Neuronal stem cell (in vitro differentiated cells): ENCODE measurements at regions not wholly inside any gene's neighbourhood (a gene's known extent, or its start where the extent isn't known, plus 50 kb on each side); places are given as distances from the start of the nearest gene placed in this dataset.

Source experiments
- DNase-seq: peaks from one replicate; pipeline ENCODE4 v3.0.0-alpha.2; 2013; ENCODE audit warnings: low spot score
- H2AFZ ChIP-seq: one replicate; pipeline ENCODE4 v1.6.1; 2013; ENCODE audit warnings: mild to moderate bottlenecking, low read length, inconsistent platforms
- H2AK5ac ChIP-seq: 2 replicates; pipeline ENCODE4 v1.6.1; 2013; ENCODE audit warnings: low read depth, mild to moderate bottlenecking, inconsistent platforms, low read length, moderate library complexity, mixed read lengths
- H2BK120ac ChIP-seq: 2 replicates; pipeline ENCODE4 v1.6.1; 2013; ENCODE audit warnings: low read depth, mild to moderate bottlenecking, inconsistent platforms, low read length, moderate library complexity, mixed read lengths
- H2BK12ac ChIP-seq: one replicate; pipeline ENCODE4 v1.6.1; 2013; ENCODE audit warnings: low read length, inconsistent platforms
- H2BK15ac ChIP-seq: 2 replicates; pipeline ENCODE4 v1.6.1; 2013; ENCODE audit warnings: mild to moderate bottlenecking, low read length, inconsistent platforms, mixed read lengths
- H2BK5ac ChIP-seq: one replicate; pipeline ENCODE4 v1.6.1; 2013; ENCODE audit warnings: inconsistent platforms, mild to moderate bottlenecking, low read length, moderate library complexity
- H3K14ac ChIP-seq: one replicate; pipeline ENCODE4 v1.6.1; 2013; ENCODE audit warnings: low read length, inconsistent platforms
- H3K18ac ChIP-seq: 2 replicates; pipeline ENCODE4 v1.6.1; 2013; ENCODE audit warnings: low read length, inconsistent platforms
- H3K23ac ChIP-seq: 2 replicates; pipeline ENCODE4 v1.6.1; 2013; ENCODE audit warnings: low read depth, mild to moderate bottlenecking, mixed read lengths, low read length, inconsistent platforms; ENCODE audit not compliant: poor library complexity
- H3K27ac ChIP-seq: replicated peaks from 3 replicates; pipeline ENCODE4 v1.5.1; 2013; ENCODE audit warnings: low read length, inconsistent platforms
- H3K27me3 ChIP-seq, 3 experiments: 2 replicates each; pipeline ENCODE4 v1.6.1; 2013; ENCODE audit warnings: low read length in 3 of 3, mild to moderate bottlenecking in 2 of 3, inconsistent platforms in 1 of 3, low read depth in 1 of 3, mixed read lengths in 1 of 3, moderate library complexity in 1 of 3; ENCODE audit not compliant: control insufficient read depth in 3 of 3, insufficient read depth in 3 of 3
- H3K36me3 ChIP-seq, 2 donors: replicated peaks in 1 of 2; 2 replicates each; pipeline ENCODE4 v1.6.1; 2013; ENCODE audit warnings: low read length in 2 of 2; ENCODE audit not compliant: control insufficient read depth in 2 of 2, insufficient read depth in 2 of 2
- H3K4ac ChIP-seq: 2 replicates; pipeline ENCODE4 v1.6.1; 2013; ENCODE audit warnings: inconsistent platforms, mild to moderate bottlenecking, low read length, moderate library complexity
- H3K4me1 ChIP-seq, 2 donors: 1 replicate in 1 of 2; 2 replicates in 1 of 2; pipeline ENCODE4 v1.6.1; 2013; ENCODE audit warnings: low read length in 2 of 2, low read depth in 1 of 2; ENCODE audit not compliant: control insufficient read depth in 2 of 2, insufficient read depth in 1 of 2
- H3K4me2 ChIP-seq: one replicate; pipeline ENCODE4 v1.6.1; 2013; ENCODE audit warnings: mild to moderate bottlenecking, low read length, inconsistent platforms; ENCODE audit not compliant: insufficient read depth, poor library complexity, severe bottlenecking
- H3K4me3 ChIP-seq, 2 donors: 2 replicates each; pipeline ENCODE4 v1.5.1; 2013; ENCODE audit warnings: low read length in 2 of 2, mild to moderate bottlenecking in 2 of 2, inconsistent platforms in 1 of 2, moderate library complexity in 1 of 2
- H3K79me1 ChIP-seq: one replicate; pipeline ENCODE4 v1.6.1; 2013; ENCODE audit warnings: low read depth, mild to moderate bottlenecking, inconsistent platforms, low read length, moderate library complexity
- H3K9ac ChIP-seq: one replicate; pipeline ENCODE4 v1.6.1; 2013; ENCODE audit warnings: mild to moderate bottlenecking, low read depth, low read length, inconsistent platforms; ENCODE audit not compliant: poor library complexity
- H3K9me3 ChIP-seq, 2 donors: replicated peaks in 1 of 2; 2 replicates each; pipeline versions ENCODE3 to v1.6.1; 2013; ENCODE audit warnings: low read length in 2 of 2, mild to moderate bottlenecking in 2 of 2, inconsistent platforms in 1 of 2, low read depth in 1 of 2, mixed read lengths in 1 of 2, moderate library complexity in 1 of 2; ENCODE audit not compliant: control insufficient read depth in 2 of 2, insufficient read depth in 1 of 2
- H4K8ac ChIP-seq: one replicate; pipeline ENCODE4 v1.6.1; 2013; ENCODE audit warnings: low read depth, mild to moderate bottlenecking, inconsistent platforms, low read length, moderate library complexity
- H4K91ac ChIP-seq: one replicate; pipeline ENCODE4 v1.6.1; 2013; ENCODE audit warnings: low read length, low read depth, mild to moderate bottlenecking, inconsistent platforms; ENCODE audit not compliant: poor library complexity
- WGBS, 2 donors: extraction: QIAGEN DNeasy Blood & Tissue Kit; methylation state at CpG; one replicate each; pipeline ENCODE4 v1.1.7; 2013; ENCODE audit warnings: missing lambda C conversion rate in 2 of 2, mixed read lengths in 1 of 2; ENCODE audit not compliant: insufficient read length in 2 of 2, insufficient replicate concordance in 1 of 2; ENCODE audit errors: extremely low coverage in 2 of 2; 5-methylcytosine and 5-hydroxymethylcytosine counted together

- WGBS, 2 donors: no CpG with 5 or more reads among the region's 6 CpGs
- H3K36me3 ChIP-seq: no peaks in the 10 kb centered on the region
- H3K9ac ChIP-seq: no peak overlapping the region
- no peak overlapping the region for H3K4ac ChIP-seq
- H3K4me3 ChIP-seq: no peak overlapping the region
- no peak overlapping the region for H3K4me2 ChIP-seq
- no peak overlapping the region for H3K18ac ChIP-seq
- no peak overlapping the region for H3K27ac ChIP-seq
- no peak overlapping the region for H4K8ac ChIP-seq
- no peak for DNase-seq
- H2BK120ac ChIP-seq: no peak overlapping the region
- no peaks in the 10 kb centered on the region for H3K27me3 ChIP-seq
- H3K14ac ChIP-seq: no peak overlapping the region
- no peak overlapping the region for H2AFZ ChIP-seq
- H3K79me1 ChIP-seq: no peaks in the 10 kb centered on the region
- no peaks in the 10 kb centered on the region for H3K4me1 ChIP-seq
- H2AK5ac ChIP-seq: no peak overlapping the region
- no peak overlapping the region for H2BK15ac ChIP-seq
- H3K9me3 ChIP-seq: no peaks in the 10 kb centered on the region
- no peak overlapping the region for H4K91ac ChIP-seq
- no peak overlapping the region for H2BK12ac ChIP-seq
- H2BK5ac ChIP-seq: no peak overlapping the region
- no peak overlapping the region for H3K23ac ChIP-seq
These were observed 93.2 kb upstream of the ADAMTS16 start for GRCh38 chr5:5046680-5047502.

GRCh38 chr5:5050801-5051200 lies 89.3 kb upstream of the ADAMTS16 start:
- Histone ChIP-seq H2BK15ac (no peak overlapping the region), H3K4me2 (no peak overlapping the region), H2AK5ac (no peak overlapping the region), H3K9ac (no peak overlapping the region), H3K14ac (no peak overlapping the region), H2BK5ac (no peak overlapping the region), H3K79me1 (no peaks in the 10 kb centered on the region), H2BK120ac (no peak overlapping the region), H3K4me1 (no peaks in the 10 kb centered on the region), H4K8ac (no peak overlapping the region), H2BK12ac (no peak overlapping the region), H3K27ac (no peak overlapping the region), H3K4me3 (no peak overlapping the region), H3K18ac (no peak overlapping the region), H3K9me3 (no peaks in the 10 kb centered on the region), H3K27me3 (no peaks in the 10 kb centered on the region), H3K36me3 (no peaks in the 10 kb centered on the region), H3K23ac (no peak overlapping the region), H3K4ac (no peak overlapping the region), H4K91ac (no peak overlapping the region), H2AFZ (no peak overlapping the region)
- no peak for DNase-seq
- WGBS, 2 donors: no CpG with 5 or more reads among the region's 3 CpGs

GRCh38 chr5:5055712-5056111 lies 84.4 kb upstream of the ADAMTS16 start:
- Histone ChIP-seq H3K4me3 (no peak overlapping the region), H2BK120ac (no peak overlapping the region), H3K27me3 (no peaks in the 10 kb centered on the region), H3K4me2 (no peak overlapping the region), H2BK12ac (no peak overlapping the region), H2BK5ac (no peak overlapping the region), H3K23ac (no peak overlapping the region), H2AFZ (no peak overlapping the region), H3K9me3 (no peaks in the 10 kb centered on the region), H3K4ac (no peak overlapping the region), H2BK15ac (no peak overlapping the region), H3K27ac (no peak overlapping the region), H4K91ac (no peak overlapping the region), H3K9ac (no peak overlapping the region), H3K14ac (no peak overlapping the region), H4K8ac (no peak overlapping the region), H2AK5ac (no peak overlapping the region), H3K36me3 (no peaks in the 10 kb centered on the region), H3K4me1 (no peaks in the 10 kb centered on the region), H3K18ac (no peak overlapping the region), H3K79me1 (no peaks in the 10 kb centered on the region)
- WGBS, 2 donors: no CpG with 5 or more reads among the region's 1 CpG
- no peak for DNase-seq

DNA sequence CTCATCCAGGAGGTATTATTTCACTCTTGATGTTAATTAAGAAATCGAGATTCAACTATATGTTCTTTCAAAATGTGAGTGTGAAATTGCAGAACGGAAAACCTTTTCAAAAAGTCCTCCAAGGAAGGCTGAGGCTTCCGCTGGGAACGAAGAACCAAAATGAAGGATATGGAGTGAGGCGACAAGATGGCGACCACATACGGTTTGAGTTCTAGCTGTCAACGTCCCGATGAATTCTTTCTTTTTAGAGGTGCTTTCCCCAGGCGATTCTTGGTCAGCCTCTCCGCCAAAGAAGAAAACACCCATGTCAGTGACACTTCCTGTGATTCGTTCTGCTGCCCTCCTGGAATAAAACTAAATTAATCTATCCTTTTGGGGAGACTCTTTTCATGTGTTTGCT lies 78.3 kb upstream of the ADAMTS16 start:
- no peaks in the 10 kb centered on the region for H3K27me3 ChIP-seq
- no peak overlapping the region for H2BK12ac ChIP-seq
- no peak overlapping the region for H2AFZ ChIP-seq
- H3K23ac ChIP-seq: no peak overlapping the region
- H3K4ac ChIP-seq: no peak overlapping the region
- H2BK5ac ChIP-seq: no peak overlapping the region
- no peak overlapping the region for H4K8ac ChIP-seq
- H4K91ac ChIP-seq: no peak overlapping the region
- H3K36me3 ChIP-seq: no peaks in the 10 kb centered on the region
- no peak for DNase-seq
- H2AK5ac ChIP-seq: no peak overlapping the region
- no peaks in the 10 kb centered on the region for H3K79me1 ChIP-seq
- no peak overlapping the region for H3K14ac ChIP-seq
- no peak overlapping the region for H2BK120ac ChIP-seq
- H3K9ac ChIP-seq: no peak overlapping the region
- no peak overlapping the region for H2BK15ac ChIP-seq
- H3K4me2 ChIP-seq: no peak overlapping the region
- H3K18ac ChIP-seq: no peak overlapping the region
- H3K27ac ChIP-seq: no peak overlapping the region
- H3K4me3 ChIP-seq: no peak overlapping the region
- H3K4me1 ChIP-seq: no peaks in the 10 kb centered on the region
- no peaks in the 10 kb centered on the region for H3K9me3 ChIP-seq
- WGBS, 2 donors: no CpG with 5 or more reads among the region's 12 CpGs
